ENCODE measurements at regions not wholly inside any gene's neighbourhood (a gene's known extent, or its start where the extent isn't known, plus 50 kb on each side); places are given as distances from the start of the nearest gene placed in this dataset.

- POLR2A ChIA-PET: no interaction called here
Measured at GRCh38 chr3:144921710-144922109, 950.1 kb downstream of the DIPK2A start.

GRCh38 chr3:144923046-144923775 is 951.6 kb downstream of the DIPK2A start:
- CTCF ChIA-PET: no interaction called here
- H3K4me3 ChIP-seq (ENCODE audit: low read depth, low read length): no peak overlapping the region
- POLR2A ChIA-PET: no interaction called here
- TF ChIP-seq CTCF (IDR thresholded peaks at IDR 0.05; ENCODE audit: insufficient read depth, low read length, missing control alignments): no peak
- no peak for DNase-seq (ENCODE audit: low read depth, low spot score)

More at GRCh38 chr3:144921710-144922109, 950.1 kb downstream of the DIPK2A start:
- TF ChIP-seq CTCF (IDR thresholded peaks at IDR 0.05; ENCODE audit: insufficient read depth, low read length, missing control alignments): no peak
- CTCF ChIA-PET: no interaction called here
- DNase-seq (ENCODE audit: low read depth, low spot score): no peak
- H3K4me3 ChIP-seq (ENCODE audit: low read depth, low read length): no peak overlapping the region

- POLR2A ChIA-PET: no interaction called here
- DNase-seq (ENCODE audit: low read depth, low spot score): no peak
- CTCF ChIA-PET: no interaction called here
- TF ChIP-seq CTCF (IDR thresholded peaks at IDR 0.05; ENCODE audit: insufficient read depth, low read length, missing control alignments): no peak
- H3K4me3 ChIP-seq (ENCODE audit: low read depth, low read length): no peak overlapping the region
Measured at GRCh38 chr3:144930431-144930830, 958.8 kb downstream of the DIPK2A start.

GRCh38 chr3:144931590-144931989 is 960.0 kb downstream of the DIPK2A start:
- no peak overlapping the region for H3K4me3 ChIP-seq (ENCODE audit: low read depth, low read length)
- DNase-seq (ENCODE audit: low read depth, low spot score): no peak
- ChIA-PET CTCF (no interaction called here), POLR2A (no interaction called here)
- no peak for TF ChIP-seq CTCF (IDR thresholded peaks at IDR 0.05; ENCODE audit: insufficient read depth, low read length, missing control alignments)

GRCh38 chr3:144942093-144942837 is 970.6 kb downstream of the DIPK2A start:
- TF ChIP-seq CTCF (IDR thresholded peaks at IDR 0.05; ENCODE audit: insufficient read depth, low read length, missing control alignments): no peak
- ChIA-PET CTCF (no interaction called here), POLR2A (no interaction called here)
- no peak overlapping the region for H3K4me3 ChIP-seq (ENCODE audit: low read depth, low read length)
- no peak for DNase-seq (ENCODE audit: low read depth, low spot score)

GRCh38 chr3:144942838-144943197 is 971.2 kb downstream of the DIPK2A start:
- no peak overlapping the region for H3K4me3 ChIP-seq (ENCODE audit: low read depth, low read length)
- DNase-seq (ENCODE audit: low read depth, low spot score): no peak
- TF ChIP-seq CTCF (IDR thresholded peaks at IDR 0.05; ENCODE audit: insufficient read depth, low read length, missing control alignments): no peak
- ChIA-PET CTCF (no interaction called here), POLR2A (no interaction called here)

Data from AG04449 (cell line).